ENCODE measurements at regions not wholly inside any gene's neighbourhood (a gene's known extent, or its start where the extent isn't known, plus 50 kb on each side); places are given as distances from the start of the nearest gene placed in this dataset.

DNA sequence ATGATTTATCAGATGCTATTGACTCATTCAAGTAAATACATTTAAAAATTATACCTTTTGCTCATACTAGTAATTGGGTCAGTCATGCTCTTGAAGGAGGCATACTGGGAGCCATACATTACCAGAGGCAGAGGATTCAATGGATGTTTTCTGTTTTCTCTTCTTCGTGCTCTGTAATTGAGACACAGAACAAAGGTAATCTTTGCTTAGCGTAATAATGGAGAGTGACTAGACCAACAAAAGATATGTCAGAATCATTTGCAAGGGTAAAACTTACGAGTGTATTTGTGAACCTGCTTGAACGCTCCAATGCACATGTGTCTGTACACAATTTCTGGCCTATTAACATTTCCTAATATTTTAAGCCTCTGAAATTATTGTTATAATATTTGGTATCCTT lies 296.4 kb downstream of the FOXG1 start:
- TF ChIP-seq, protein P1, sequence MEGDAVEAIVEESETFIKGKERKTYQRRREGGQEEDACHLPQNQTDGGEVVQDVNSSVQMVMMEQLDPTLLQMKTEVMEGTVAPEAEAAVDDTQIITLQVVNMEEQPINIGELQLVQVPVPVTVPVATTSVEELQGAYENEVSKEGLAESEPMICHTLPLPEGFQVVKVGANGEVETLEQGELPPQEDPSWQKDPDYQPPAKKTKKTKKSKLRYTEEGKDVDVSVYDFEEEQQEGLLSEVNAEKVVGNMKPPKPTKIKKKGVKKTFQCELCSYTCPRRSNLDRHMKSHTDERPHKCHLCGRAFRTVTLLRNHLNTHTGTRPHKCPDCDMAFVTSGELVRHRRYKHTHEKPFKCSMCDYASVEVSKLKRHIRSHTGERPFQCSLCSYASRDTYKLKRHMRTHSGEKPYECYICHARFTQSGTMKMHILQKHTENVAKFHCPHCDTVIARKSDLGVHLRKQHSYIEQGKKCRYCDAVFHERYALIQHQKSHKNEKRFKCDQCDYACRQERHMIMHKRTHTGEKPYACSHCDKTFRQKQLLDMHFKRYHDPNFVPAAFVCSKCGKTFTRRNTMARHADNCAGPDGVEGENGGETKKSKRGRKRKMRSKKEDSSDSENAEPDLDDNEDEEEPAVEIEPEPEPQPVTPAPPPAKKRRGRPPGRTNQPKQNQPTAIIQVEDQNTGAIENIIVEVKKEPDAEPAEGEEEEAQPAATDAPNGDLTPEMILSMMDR (IDR thresholded peaks at IDR 0.05), result no peak
- TF ChIP-seq POLR2A (IDR thresholded peaks at IDR 0.05) (no peak), POLR2AphosphoS5 (IDR thresholded peaks at IDR 0.05) (no peak)
